OCI-LY3 (cell line): ENCODE measurements at regions not wholly inside any gene's neighbourhood (a gene's known extent, or its start where the extent isn't known, plus 50 kb on each side); places are given as distances from the start of the nearest gene placed in this dataset.

Source experiments
- H2AFZ ChIP-seq: fragments of 200-600, 300-600 bp; shearing (Covaris generic); 2 replicates; pipeline ENCODE4 v1.6.0; 2014; ENCODE audit warnings: antibody characterized with exemption, low read depth, low read length
- H3K27ac ChIP-seq: fragments of 200-600, 300-600 bp; sonication (generic); 2 replicates; pipeline ENCODE4 v1.5.1; 2014; ENCODE audit warnings: mild to moderate bottlenecking, low read length, moderate library complexity, mixed read lengths
- H3K27me3 ChIP-seq: fragments of 200-600, 300-600 bp; sonication (generic); 2 replicates; pipeline ENCODE4 v1.6.1; 2014; ENCODE audit warnings: low read depth, low read length, mixed read lengths
- H3K36me3 ChIP-seq: fragments of 200-600, 300-600 bp; sonication (generic); replicated peaks from 2 replicates; pipeline ENCODE3; 2014; ENCODE audit warnings: low read depth, low read length, mixed read lengths
- H3K4me1 ChIP-seq: fragments of 300-600, 200-600 bp; sonication (generic); 2 replicates; pipeline ENCODE4 v1.6.1; 2014; ENCODE audit warnings: low read length, mixed read lengths
- H3K4me2 ChIP-seq: fragments of 200-600, 300-600 bp; sonication (generic); 2 replicates; pipeline ENCODE4 v1.6.1; 2014; ENCODE audit warnings: low read length, mixed read lengths
- H3K4me3 ChIP-seq: fragments of 300-600, 200-600 bp; sonication (generic); 2 replicates; pipeline ENCODE4 v1.5.1; 2014; ENCODE audit warnings: antibody characterized with exemption, mild to moderate bottlenecking, low read length, moderate library complexity
- H3K79me2 ChIP-seq: fragments of 300-600, 200-600 bp; shearing (Covaris generic); 2 replicates; pipeline ENCODE4 v1.6.1; 2014; ENCODE audit warnings: mild to moderate bottlenecking, low read length, mixed read lengths
- H3K9ac ChIP-seq: fragments of 300-600, 200-600 bp; shearing (Covaris generic); 2 replicates; pipeline ENCODE4 v1.6.0; 2014; ENCODE audit warnings: mild to moderate bottlenecking, low read length, moderate library complexity
- H3K9me3 ChIP-seq: fragments of 200-600, 300-600 bp; shearing (Covaris generic); 2 replicates; pipeline ENCODE4 v1.6.1; 2014; ENCODE audit warnings: low read length, mixed read lengths; ENCODE audit not compliant: insufficient read depth
- H4K20me1 ChIP-seq: fragments of 200-600, 300-600 bp; sonication (generic); 2 replicates; pipeline ENCODE4 v1.6.1; 2016; ENCODE audit warnings: low read length, mixed read lengths; ENCODE audit not compliant: insufficient read depth
- CTCF ChIP-seq: fragments of 200-600, 300-600 bp; sonication (generic); IDR thresholded peaks from 2 replicates; pipeline ENCODE4 v1.5.1; 2014; ENCODE audit warnings: antibody characterized with exemption, low read length, low read depth
- EZH2phosphoT487 ChIP-seq: fragments of 200-600 bp; shearing (Covaris generic); IDR thresholded peaks from 2 replicates; pipeline ENCODE4 v1.6.1; 2018; ENCODE audit warnings: antibody characterized with exemption, mixed run types, low read depth

GRCh38 chr18:56413862-56414261 is 224.5 kb downstream of the TXNL1 start:
- Histone ChIP-seq H3K79me2 (no peaks in the 10 kb centered on the region), H3K4me3 (no peak overlapping the region), H3K9me3 (peaks cover 25% of the 10 kb centered on the region), H3K9ac (no peak overlapping the region), H4K20me1 (no peaks in the 10 kb centered on the region), H2AFZ (no peak overlapping the region), H3K4me2 (no peak overlapping the region), H3K27me3 (no peaks in the 10 kb centered on the region), H3K4me1 (no peaks in the 10 kb centered on the region), H3K27ac (no peak overlapping the region), H3K36me3 (peaks cover 8% of the 10 kb centered on the region)
- TF ChIP-seq CTCF, result no peak

- Histone ChIP-seq H3K36me3 (peaks cover 8% of the 10 kb centered on the region), H3K27me3 (no peaks in the 10 kb centered on the region), H3K4me2 (no peak overlapping the region), H3K4me1 (no peaks in the 10 kb centered on the region), H3K4me3 (no peak overlapping the region), H3K79me2 (no peaks in the 10 kb centered on the region), H3K27ac (no peak overlapping the region), H3K9ac (no peak overlapping the region), H4K20me1 (no peaks in the 10 kb centered on the region), H2AFZ (no peak overlapping the region), H3K9me3 (peaks cover 25% of the 10 kb centered on the region)
- no peak for TF ChIP-seq EZH2phosphoT487
- no peak for TF ChIP-seq CTCF
Measured at GRCh38 chr18:56412951-56413350, 225.4 kb downstream of the TXNL1 start.

- no peak overlapping the region for H3K4me2 ChIP-seq
- no peak overlapping the region for H3K4me3 ChIP-seq
- H3K79me2 ChIP-seq, result no peaks in the 10 kb centered on the region
- no peak overlapping the region for H3K27ac ChIP-seq
- TF ChIP-seq CTCF (no peak), EZH2phosphoT487 (no peak)
- H3K4me1 ChIP-seq, result no peaks in the 10 kb centered on the region
- no peak overlapping the region for H2AFZ ChIP-seq
- peaks cover 19% of the 10 kb centered on the region for H3K9me3 ChIP-seq
- H4K20me1 ChIP-seq, result no peaks in the 10 kb centered on the region
- H3K36me3 ChIP-seq, result peaks cover 4% of the 10 kb centered on the region
- H3K27me3 ChIP-seq, result no peaks in the 10 kb centered on the region
- H3K9ac ChIP-seq, result no peak overlapping the region
Measured at GRCh38 chr18:56409736-56410135, 228.7 kb downstream of the TXNL1 start.

- Histone ChIP-seq H3K4me2 (no peak overlapping the region), H3K36me3 (no peaks in the 10 kb centered on the region), H3K27me3 (no peaks in the 10 kb centered on the region), H3K79me2 (no peaks in the 10 kb centered on the region), H3K9me3 (peaks cover 3% of the 10 kb centered on the region; the same call in 1 of the 2 replicates), H3K4me1 (no peaks in the 10 kb centered on the region), H4K20me1 (no peaks in the 10 kb centered on the region), H3K9ac (no peak overlapping the region), H2AFZ (no peak overlapping the region), H3K4me3 (no peak overlapping the region), H3K27ac (no peak overlapping the region)
- no peak for TF ChIP-seq EZH2phosphoT487
- TF ChIP-seq CTCF, result no peak
Measured at GRCh38 chr18:56407646-56408180, 230.7 kb downstream of the TXNL1 start.
